Head of caudate nucleus (tissue), 42 donors: ENCODE measurements at regions not wholly inside any gene's neighbourhood (a gene's known extent, or its start where the extent isn't known, plus 50 kb on each side); places are given as distances from the start of the nearest gene placed in this dataset.

ENCODE experiments used
- DNase-seq, 42 donors: peaks; one replicate each; pipeline versions ENCODE4 v3.0.0 to v3.0.0-alpha.2; 2020 to 2021; ENCODE audit warnings: mixed read lengths in 7 of 42
- intact Hi-C: fragments of 100-400 bp; cut with DNase I; formaldehyde crosslinking; loops from one replicate; pipeline ENCODE4 v1.15.0; 2022

GRCh38 chr5:117829646-117830045, 1158.7 kb downstream of the DTWD2 start:
- no peak for DNase-seq
- intact Hi-C loops = no loop called here

GRCh38 chr5:117813850-117814249, 1174.5 kb downstream of the DTWD2 start:
- intact Hi-C loops = no loop called here
- no peak for DNase-seq

GRCh38 chr5:117812861-117813260, 1175.5 kb downstream of the DTWD2 start:
- DNase-seq = no peak
- intact Hi-C loops = no loop called here

- intact Hi-C loops = no loop called here
- DNase-seq = no peak
Observed at GRCh38 chr5:117809251-117809650, 1179.1 kb downstream of the DTWD2 start.

- DNase-seq = no peak
- intact Hi-C loops = no loop called here
Observed at GRCh38 chr5:117805058-117805457, 1183.3 kb downstream of the DTWD2 start.

- intact Hi-C loops = no loop called here
- DNase-seq = no peak
Observed at GRCh38 chr5:117803533-117803932, 1184.8 kb downstream of the DTWD2 start.

- intact Hi-C loops = no loop called here
- no peak for DNase-seq
Observed at GRCh38 chr5:117801583-117801982, 1186.8 kb downstream of the DTWD2 start.

- DNase-seq = peak in 2 of 42 donors; percentile 4 to 20
- intact Hi-C loops = no loop called here
Observed at GRCh38 chr5:117800261-117800660, 1188.1 kb downstream of the DTWD2 start.

- no peak for DNase-seq
- intact Hi-C loops = no loop called here
Observed at GRCh38 chr5:117794847-117795246, 1193.5 kb downstream of the DTWD2 start.

GRCh38 chr5:117793963-117794362, 1194.4 kb downstream of the DTWD2 start:
- no peak for DNase-seq
- intact Hi-C loops = no loop called here

- intact Hi-C loops = no loop called here
- no peak for DNase-seq
Observed at GRCh38 chr5:117792476-117792875, 1195.9 kb downstream of the DTWD2 start.

GRCh38 chr5:117788596-117788995, 1199.8 kb downstream of the DTWD2 start:
- intact Hi-C loops = no loop called here
- no peak for DNase-seq

GRCh38 chr5:117779171-117779570, 1204.5 kb upstream of the SEMA6A start:
- intact Hi-C loops = no loop called here
- DNase-seq = no peak

GRCh38 chr5:117776977-117777376, 1202.4 kb upstream of the SEMA6A start:
- intact Hi-C loops = no loop called here
- no peak for DNase-seq

GRCh38 chr5:117769877-117770276, 1195.3 kb upstream of the SEMA6A start:
- DNase-seq = no peak
- intact Hi-C loops = no loop called here

GRCh38 chr5:117763271-117763670, 1188.6 kb upstream of the SEMA6A start:
- no peak for DNase-seq
- intact Hi-C loops = no loop called here

- DNase-seq = no peak
- intact Hi-C loops = no loop called here
Observed at GRCh38 chr5:117761186-117761585, 1186.6 kb upstream of the SEMA6A start.

GRCh38 chr5:117759849-117760499, 1185.4 kb upstream of the SEMA6A start:
- no peak for DNase-seq
- intact Hi-C loops = no loop called here

GRCh38 chr5:117752403-117752802, 1177.8 kb upstream of the SEMA6A start:
- intact Hi-C loops = no loop called here
- no peak for DNase-seq

- no peak for DNase-seq
- intact Hi-C loops = no loop called here
Observed at GRCh38 chr5:117748336-117748735, 1173.7 kb upstream of the SEMA6A start.

GRCh38 chr5:117743337-117743736, 1168.7 kb upstream of the SEMA6A start:
- no peak for DNase-seq

More at GRCh38 chr5:117743337-117743736, 1168.7 kb upstream of the SEMA6A start:
- intact Hi-C loops = no loop called here
